Frontal cortex (tissue), 3 donors: ENCODE measurements at regions not wholly inside any gene's neighbourhood (a gene's known extent, or its start where the extent isn't known, plus 50 kb on each side); places are given as distances from the start of the nearest gene placed in this dataset.
"Not testable (repeated sequence)": the region's sequence is repeated elsewhere in the genome, so short reads cannot be mapped to it uniquely, and the experiment has no call there.

ENCODE experiments used
- DNase-seq, 2 donors: peaks; one replicate each; pipeline ENCODE4 v3.0.0; 2012; ENCODE audit warnings: low spot score in 2 of 2
- FAIRE-seq: peaks from 2 replicates; lab custom pipeline; 2012; peaks lifted over from hg19 to GRCh38; lab: Jason Lieb, UNC
- donor health status: control.
- donor health status: control.
- donor health status: control.

DNA sequence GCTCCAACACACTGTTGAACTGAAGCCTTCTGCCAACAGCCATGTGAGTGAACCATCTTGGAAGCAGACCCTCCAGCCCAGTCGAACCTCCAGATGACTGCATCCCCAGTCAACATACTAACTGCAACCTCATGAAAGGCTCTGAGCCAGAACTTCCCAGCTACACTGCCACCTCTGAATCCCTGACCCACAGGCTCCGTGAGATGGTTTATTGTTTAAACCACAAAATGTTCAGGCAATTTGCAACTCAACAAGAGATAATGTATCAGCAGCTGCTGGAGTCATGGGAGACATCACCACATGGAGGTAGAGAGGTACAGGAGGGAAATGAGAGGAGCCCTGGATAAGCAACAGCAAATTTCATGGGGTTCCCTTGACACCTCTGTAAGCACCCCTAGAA lies 266.4 kb upstream of the NBEA start:
- no peak for FAIRE-seq
- DNase-seq, result no peak

DNA sequence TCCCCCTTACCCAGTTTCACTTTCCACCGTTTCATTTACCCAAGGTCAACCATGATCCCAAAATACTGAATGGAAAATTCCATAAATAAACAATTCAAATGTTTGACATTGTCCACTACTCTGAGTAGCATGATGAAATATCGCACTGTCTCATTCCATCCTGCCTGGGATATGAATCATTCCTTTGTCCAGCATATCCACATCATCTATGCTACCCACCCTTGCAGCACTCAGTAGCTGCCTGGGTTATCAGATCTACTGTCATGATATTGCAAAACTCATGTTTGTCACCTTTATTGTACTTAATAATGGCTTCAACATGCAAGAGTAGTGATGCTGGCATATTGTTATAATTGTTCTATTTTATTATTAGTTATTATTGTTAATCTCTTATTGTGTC lies 263.9 kb upstream of the NBEA start:
- FAIRE-seq (no peak), DNase-seq (no peak)

DNA sequence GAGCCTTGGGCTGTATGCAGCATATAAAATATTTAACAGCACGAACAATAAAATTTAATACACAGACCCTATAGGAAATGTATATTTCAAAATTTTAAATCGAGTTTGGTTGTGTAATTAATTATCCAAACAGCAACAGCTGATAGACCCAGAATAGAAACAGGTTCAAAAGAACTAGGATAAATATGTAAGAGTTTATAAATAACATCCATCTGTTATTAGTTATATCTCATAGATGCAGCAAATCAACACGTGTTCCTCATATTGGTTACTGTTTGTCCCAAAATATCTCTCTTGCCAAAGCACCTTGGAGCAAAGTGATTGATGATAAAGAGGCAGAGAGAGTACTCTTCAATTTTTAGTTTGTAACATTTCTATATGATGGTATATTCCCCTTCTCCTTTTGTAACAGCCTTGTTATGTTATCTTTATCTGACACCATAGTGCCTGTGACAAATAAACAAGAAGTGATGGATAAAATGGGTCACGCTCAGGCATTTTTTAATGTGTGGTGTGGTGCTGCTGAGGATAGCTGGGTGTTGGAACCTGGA lies 260.6 kb upstream of the NBEA start:
- DNase-seq (no peak), FAIRE-seq (no peak)

DNA sequence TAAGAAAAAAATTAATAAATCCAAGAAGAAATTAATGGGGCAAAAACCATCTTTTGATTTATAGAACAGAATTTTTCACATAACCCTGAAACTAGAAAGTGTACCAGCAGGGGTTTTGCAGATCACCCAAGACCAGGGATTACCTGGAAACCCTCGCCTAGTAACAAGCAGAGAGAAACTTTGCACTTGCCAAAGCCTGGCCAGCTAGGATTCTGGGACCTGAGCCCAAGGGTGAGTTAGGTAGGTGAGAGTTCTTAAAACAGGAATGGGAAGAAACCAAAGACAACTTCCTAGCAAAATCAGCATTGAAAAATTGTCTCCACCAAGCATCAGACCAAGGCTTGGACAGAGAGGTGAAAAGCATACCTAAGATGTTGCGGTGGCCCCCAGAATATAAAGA lies 247.0 kb upstream of the NBEA start:
- FAIRE-seq, result no peak

DNA sequence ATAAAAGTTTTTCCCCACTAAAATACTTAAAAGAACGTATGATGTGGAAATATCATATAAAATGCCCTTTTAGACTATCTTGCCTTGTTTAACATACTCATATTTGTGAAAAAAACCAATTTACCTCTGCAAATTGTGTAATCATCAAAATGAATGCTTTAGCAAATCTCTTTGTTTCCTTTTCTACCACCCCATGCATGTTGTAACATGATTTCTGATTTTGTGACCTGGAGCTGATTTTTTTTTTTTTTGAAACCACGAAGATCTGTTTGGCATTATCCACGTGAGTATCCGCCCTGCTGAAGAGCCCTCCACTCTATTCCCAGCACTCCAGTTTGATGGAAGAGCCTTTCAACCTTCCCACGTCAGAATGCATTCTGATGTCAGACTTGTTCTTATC lies 245.8 kb upstream of the NBEA start:
- DNase-seq (no peak), FAIRE-seq (no peak)

More for the DNA sequence above, 247.0 kb upstream of the NBEA start:
- no peak for DNase-seq

DNA sequence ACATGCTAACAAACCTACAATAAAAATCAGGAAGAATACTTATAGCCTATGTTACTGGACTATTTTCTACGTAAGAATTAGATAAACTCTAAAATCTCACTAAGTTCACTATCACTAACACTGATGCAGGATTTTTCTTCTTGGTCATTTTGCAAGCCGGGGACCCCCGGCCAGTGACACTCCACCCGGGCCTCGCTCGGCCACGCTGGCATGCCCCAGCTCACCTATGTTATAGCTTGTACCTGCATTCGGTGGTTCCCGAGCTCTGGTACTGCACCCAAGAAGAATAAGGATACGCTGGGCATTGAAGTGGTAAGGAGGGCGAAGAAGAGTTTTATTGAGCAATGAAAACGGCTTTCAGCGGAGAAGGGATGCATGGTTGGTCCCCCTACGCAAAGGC lies 245.3 kb upstream of the NBEA start:
- DNase-seq (no peak), FAIRE-seq (no peak)

DNA sequence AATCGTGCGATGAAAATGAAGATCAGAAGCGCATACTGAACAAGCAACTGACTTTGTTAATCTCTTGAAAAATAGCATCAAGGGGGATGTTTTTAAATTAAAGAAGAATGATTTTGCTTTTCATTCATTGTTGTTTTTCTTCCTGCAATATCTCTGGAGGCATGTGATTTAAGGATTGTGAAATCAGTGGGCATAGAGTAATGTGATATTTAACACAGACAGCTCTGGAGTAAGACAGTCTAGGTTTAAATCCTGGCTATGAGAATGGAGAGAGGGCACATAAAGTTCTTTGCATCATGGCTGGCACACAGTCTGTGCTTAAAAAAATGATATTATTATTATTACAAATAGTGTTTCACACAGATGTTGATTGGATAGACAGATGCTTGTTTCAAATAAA lies 243.1 kb upstream of the NBEA start:
- no peak for FAIRE-seq
- no peak for DNase-seq

DNA sequence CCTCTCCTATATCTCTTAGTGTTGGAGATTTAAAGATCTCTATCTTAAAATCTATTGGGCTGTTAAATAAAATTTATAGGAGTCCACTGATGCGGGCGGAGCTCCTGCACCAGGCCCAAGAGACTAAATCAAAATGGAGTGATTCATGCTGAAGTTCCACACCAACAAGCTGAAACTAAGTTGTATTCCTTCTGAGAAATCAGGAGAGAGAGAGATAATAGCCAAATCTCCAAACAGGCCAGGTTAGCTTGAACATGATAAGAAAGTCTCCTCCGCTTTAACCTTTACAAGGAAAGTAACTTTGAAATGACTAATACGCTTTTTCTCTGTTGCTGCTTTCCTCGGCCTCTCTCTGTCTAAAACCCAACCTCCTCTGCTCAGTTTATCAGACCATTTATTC lies 241.9 kb upstream of the NBEA start:
- DNase-seq (no peak), FAIRE-seq (no peak)

DNA sequence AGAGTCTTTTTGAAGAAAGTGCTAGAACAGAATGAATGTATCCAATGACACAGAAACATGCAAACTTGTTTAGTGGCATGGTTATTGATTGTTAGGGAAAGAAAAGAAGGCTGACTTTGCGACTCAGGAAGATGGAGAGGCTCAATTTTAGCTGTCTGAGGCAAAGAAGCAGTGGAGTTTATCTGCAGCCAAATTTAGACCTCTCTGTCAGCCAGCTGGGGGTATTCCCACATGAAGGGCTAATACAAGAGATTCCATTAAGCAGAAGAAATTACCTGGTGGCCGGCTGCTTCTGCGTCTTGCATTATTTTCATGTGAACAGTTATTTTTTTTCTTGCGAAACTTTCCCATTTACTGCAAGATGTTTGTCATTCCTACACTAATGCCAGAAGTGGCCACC lies 240.2 kb upstream of the NBEA start:
- FAIRE-seq (no peak), DNase-seq (no peak)

DNA sequence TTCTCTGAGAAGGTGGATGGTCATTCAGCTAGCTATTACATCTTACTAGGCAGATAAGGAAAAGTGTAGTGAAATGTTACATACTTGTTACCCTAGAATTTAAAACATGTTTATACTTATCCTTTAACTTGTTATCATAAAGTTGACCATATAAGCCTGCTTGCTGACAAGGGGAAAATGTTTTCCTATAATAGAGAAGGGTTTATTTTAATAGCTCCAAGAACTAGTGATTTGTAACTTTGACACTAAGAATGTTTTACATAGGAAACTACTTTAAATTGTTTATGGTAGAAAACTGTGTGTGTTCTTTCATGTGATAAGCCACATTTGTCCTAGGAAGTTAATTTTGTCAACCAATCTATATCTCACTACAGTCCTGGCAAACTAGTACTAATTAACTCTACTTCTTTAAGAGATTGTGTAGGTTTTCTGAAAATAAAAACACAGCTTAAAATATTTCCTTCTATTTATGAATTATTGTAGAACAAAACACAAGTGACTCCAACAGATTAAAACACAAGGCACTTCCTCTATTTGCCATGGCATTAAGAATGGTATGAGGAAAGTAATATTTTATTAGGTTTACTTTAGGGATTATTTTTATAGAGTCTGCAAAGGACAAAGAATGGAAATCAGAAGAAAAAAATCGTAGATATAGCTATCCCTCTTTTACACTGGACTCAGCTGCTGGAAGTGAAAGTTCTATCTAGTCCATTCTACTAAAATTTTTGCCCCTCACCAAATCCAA lies 233.3 kb upstream of the NBEA start:
- FAIRE-seq (no peak), DNase-seq (no peak)

DNA sequence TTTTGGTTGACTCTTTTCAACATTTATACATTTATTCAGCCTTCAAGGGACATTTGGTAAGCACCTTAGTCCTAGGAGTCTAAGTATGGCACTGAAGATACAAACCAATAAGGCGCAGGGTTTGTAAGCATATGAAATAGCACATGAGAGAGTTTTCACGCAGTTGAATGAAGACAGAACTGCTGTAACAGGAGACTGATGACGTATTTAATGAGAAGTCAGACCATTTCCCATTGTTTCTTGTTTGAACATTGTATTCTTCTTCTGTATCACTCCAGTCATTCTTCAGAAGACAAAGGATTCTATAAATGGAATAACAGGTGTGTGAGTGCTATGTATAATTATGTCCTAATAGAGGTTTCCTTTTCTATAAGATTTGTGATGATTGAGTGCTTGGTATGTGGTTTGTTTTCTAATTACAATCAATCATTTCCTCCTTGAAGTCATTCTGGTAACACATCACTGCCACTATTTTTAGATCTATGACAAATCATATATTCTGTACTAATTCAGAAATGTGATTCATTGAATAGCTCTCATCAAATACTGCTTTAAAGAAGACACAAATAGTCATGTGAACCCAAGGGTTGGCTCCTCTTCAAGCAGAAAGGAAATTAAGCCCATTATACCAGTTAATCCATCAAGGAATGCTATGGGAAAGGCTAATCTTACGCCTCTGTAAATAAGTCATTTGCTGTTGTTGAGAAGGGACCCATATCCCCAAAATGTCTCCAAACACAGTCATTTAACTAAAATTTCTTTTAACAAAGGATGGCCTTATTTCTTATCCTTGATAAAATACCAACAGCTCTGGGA lies 222.8 kb upstream of the NBEA start:
- FAIRE-seq (no peak), DNase-seq (no peak)

DNA sequence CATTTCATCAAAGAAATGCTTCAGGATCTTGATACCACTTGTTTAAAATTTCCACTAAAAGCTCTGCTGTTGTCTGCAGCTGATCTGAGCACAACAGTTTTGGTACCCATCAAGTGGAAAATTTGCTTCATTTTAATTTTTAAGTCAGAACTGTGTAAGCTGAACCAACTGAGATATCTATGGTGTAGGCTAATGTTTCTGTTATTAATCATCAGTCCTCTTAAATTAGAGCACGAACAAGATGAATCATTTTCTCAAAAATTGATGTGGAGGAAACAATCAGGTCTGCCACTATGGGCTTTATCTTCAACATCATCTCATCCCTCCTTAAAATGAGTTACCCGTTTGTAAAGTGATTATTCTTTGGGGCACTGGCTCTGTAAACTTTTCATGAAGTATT lies 221.5 kb upstream of the NBEA start:
- DNase-seq (no peak), FAIRE-seq (no peak)

DNA sequence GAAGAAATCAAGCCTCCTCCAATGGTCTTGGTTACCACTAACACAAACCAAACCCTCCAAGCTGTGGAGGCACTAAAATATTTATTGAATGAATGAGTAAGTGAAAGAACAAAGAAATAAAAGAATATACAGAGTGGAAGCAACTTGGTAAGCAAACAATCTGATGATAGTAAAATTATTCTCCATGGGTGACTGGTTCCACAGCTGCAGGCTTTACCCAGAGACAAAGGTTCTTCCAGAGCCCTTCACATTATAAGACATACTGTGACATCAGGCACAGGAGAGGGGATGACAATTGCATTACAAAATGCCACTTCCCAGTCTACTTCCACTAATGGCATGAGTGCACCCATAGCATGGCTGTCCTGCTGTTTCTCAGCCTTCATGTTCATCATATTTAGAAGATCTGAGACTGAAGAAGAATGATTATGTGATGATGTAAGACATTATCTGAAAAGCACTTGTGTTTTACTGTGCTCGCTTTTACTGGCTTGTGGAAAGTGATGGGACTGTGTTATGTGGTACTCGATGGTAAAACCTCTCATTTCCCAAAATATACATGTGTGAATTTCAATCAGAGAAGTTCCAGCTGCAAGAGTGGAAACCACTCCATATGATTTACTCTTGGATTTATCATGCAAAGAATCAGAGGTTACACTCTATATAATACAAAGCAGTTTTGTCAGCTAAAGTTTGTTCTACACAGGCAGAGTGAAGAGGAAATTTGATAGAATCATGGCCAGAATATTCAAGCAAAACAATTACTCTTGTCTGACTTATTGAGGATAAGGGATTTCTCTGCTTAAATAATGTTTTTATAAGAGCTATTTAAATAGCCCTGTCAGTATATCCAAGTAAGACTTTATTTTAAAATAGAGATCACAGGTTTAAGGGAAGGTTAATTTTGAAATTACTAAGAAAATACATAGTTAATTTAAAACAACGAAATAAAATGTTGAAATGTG lies 220.2 kb upstream of the NBEA start:
- DNase-seq, result no peak
- no peak for FAIRE-seq

DNA sequence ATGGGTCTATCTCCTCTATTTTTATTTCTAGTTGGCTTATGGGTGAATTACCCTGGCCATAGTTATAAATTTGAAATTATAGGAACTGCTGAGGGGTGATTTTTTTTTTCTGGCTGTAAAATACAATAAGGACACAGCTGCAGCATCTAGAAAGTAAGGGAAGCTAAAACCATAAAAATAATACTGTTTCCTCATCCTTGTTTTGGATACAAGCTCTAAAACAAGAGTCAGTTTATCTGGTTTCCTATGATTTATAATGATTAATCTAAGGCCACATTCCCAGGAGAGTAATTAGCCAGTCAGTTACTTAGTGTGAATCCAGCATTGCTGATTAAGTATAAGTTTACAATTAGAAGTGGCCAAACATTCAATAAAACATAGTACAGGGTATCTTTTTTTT lies 219.1 kb upstream of the NBEA start:
- no peak for FAIRE-seq
- DNase-seq, result no peak

DNA sequence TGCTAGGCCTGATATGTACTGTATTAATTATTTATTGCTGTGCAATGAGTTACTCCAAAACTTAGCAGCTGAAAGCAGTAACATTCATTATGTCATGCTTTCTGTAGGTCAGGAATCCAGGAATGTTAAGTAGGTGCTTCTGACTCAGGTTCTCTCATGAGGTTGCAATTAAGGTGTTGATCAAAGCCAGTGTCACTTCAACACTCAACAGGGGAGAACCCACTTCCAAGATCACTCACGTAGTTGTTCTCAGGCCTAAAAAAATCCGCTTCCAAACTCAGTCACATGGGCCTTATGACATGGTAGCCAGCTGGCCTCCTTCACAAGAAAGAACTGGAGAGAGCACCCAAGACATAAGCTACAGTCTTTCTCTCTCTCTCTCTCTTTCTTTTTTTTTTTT lies 211.1 kb upstream of the NBEA start:
- no peak for FAIRE-seq
- DNase-seq, result no peak

DNA sequence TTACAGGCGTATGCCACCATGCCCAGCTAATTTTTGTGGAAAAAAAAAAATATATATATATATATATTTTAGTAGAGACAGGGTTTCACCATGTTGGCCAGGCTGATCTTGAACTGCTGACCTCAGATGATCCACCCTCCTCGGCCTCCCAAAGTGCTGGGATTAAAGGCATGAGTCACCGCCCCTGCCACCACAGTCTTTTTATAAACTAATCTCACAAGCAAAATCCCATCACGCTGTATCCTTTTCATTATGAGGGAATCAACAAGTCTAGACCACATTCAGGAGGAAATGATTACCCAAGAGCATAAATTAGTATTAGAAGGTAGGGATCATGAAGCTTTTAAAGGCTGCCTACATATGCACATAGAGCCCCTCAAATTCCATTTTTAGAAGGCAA lies 210.6 kb upstream of the NBEA start:
- FAIRE-seq (no peak), DNase-seq (no peak)

DNA sequence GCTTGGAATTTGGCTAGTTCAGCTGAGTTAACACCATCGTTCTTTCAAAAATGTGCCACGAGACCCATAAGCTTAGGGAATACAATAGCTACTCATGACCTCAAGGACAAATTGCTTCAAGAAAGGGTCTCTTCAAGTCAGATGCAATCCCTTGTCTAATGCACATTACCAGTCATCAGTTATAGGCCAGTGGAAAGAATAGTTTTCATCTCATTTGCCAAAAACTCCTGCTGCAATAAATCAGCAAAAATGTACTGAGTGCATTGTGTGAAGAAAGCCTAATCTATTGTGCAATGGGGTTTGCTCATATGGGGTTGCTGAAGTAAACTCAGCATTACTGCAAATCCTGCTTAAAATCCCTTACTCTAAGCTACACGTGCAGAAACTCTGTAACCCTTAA lies 208.3 kb upstream of the NBEA start:
- FAIRE-seq (no peak), DNase-seq (no peak)

DNA sequence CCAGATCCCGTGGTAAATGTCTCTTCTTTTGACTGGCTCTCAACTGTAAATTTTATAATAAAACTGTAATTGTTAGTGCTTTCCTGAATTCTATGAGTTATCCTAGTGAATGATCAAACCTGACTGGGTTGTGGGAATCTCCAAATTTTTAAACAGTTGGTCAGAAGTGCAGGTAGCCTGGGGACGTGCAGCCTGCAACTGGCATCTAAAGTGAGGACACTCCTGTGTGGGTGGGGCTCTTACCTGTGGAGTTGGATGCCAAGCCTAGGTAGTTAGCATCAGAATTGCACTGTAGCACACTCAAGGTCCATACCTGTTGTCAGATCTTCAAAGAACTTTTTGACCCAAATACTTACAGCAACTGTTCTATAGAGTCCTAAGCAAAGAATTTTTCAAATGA lies 207.1 kb upstream of the NBEA start:
- DNase-seq, result no peak
- no peak for FAIRE-seq

DNA sequence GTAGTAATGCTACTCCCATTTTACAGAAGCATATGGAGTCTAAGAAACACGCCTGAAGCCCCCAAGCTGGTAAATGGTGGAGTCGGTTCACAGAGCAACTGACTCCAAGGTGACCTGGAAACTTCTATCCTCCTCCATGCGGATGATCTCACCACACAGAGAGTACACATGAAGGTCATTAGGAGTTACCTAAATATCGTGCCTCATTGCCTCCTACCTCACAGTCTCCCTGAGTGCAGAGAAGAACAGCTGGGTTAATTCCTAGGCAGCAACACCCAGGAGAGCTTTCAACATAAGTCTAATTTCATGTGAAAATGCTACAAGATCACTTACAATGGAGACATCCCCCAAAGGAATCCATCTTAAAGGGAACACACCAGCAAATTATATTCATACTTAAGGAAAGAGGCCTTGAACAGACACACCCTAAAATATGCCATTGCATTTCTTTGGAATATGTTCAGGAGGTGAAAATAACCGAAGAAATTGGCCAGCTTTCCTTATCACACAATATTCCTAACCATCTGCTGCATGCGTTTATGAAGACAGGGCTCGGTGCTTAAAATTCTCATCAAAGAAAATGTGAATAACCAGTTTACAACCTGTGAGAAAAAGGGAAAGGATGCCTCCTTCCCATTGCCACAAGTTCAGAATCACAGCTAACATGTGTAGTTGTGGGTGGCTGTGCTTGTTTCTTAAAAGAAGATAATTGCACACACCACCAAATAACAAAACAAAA lies 203.6 kb upstream of the NBEA start:
- no peak for DNase-seq

DNA sequence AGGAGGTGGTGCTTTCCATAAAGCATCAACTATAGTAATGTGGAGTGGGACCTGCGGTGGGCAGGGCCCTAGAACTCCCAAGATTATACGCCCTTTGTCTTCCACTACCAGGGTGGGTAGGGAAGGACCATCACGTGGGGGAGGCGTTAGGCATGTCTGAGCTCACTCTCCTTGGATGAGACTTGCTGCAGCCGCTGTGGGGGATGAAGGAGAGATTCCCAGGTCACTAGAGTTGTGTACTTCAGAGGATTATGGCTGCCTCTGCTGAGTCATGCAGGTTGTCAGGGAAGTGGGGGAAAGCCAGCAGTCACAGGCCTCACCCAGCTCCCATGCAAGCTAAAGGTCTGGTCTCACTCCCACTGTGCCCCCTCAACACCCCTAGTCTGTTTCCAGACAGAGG lies 195.0 kb upstream of the NBEA start:
- not testable (repeated sequence) for DNase-seq, FAIRE-seq

More for the DNA sequence above, 203.6 kb upstream of the NBEA start:
- no peak for FAIRE-seq
